Keratinocyte (primary cell): ENCODE measurements at regions not wholly inside any gene's neighbourhood (a gene's known extent, or its start where the extent isn't known, plus 50 kb on each side); places are given as distances from the start of the nearest gene placed in this dataset.

Source experiments
- CTCF ChIP-seq, 3 experiments: IDR thresholded peaks in 1 of 3; conservative IDR thresholded peaks in 1 of 3; optimal IDR thresholded peaks in 1 of 3; 2 replicates in 2 of 3; 3 replicates in 1 of 3; pipeline versions ENCODE3 to v1.5.1; 2011; ENCODE audit warnings: low read length in 3 of 3, mild to moderate bottlenecking in 3 of 3, moderate library complexity in 2 of 3, control low read depth in 1 of 3, inconsistent platforms in 1 of 3; ENCODE audit not compliant: insufficient read depth in 2 of 3; ENCODE audit errors: extremely low read depth in 1 of 3
- EZH2 ChIP-seq: IDR thresholded peaks from one replicate; pipeline ENCODE4 v1.6.1; 2012; ENCODE audit warnings: inconsistent platforms, mild to moderate bottlenecking, low read length, moderate library complexity

- no peak for TF ChIP-seq CTCF (optimal IDR thresholded peaks at IDR 0.05 in 1 of 3, IDR thresholded peaks at IDR 0.05 in 1 of 3, conservative IDR thresholded peaks at IDR 0.05 in 1 of 3; ENCODE audit: extremely low read depth in 1 of 3, insufficient read depth in 2 of 3, low read length in 3 of 3)
- no peak for TF ChIP-seq EZH2
Observed at GRCh38 chr2:150946831-150947230, 314.8 kb downstream of the RBM43 start.
